HUES6 (cell line): ENCODE measurements at regions not wholly inside any gene's neighbourhood (a gene's known extent, or its start where the extent isn't known, plus 50 kb on each side); places are given as distances from the start of the nearest gene placed in this dataset.
"Not testable (repeated sequence)": the region's sequence is repeated elsewhere in the genome, so short reads cannot be mapped to it uniquely, and the experiment has no call there.

Experiments
- H3K27ac ChIP-seq: 2 replicates; pipeline ENCODE4 v1.7.0; 2013; ENCODE audit warnings: low read depth, mild to moderate bottlenecking, low read length, inconsistent platforms
- H3K27me3 ChIP-seq: 2 replicates; pipeline ENCODE4 v1.6.1; 2013; ENCODE audit warnings: low read length; ENCODE audit not compliant: control insufficient read depth, insufficient read depth
- H3K36me3 ChIP-seq: 2 replicates; pipeline ENCODE4 v1.6.1; 2013; ENCODE audit warnings: low read length; ENCODE audit not compliant: control insufficient read depth, insufficient read depth
- H3K4me1 ChIP-seq: 2 replicates; pipeline ENCODE4 v1.6.1; 2013; ENCODE audit warnings: low read length; ENCODE audit not compliant: control insufficient read depth, insufficient read depth
- H3K4me3 ChIP-seq: 2 replicates; pipeline ENCODE4 v1.5.1; 2013; ENCODE audit warnings: low read depth, low read length
- H3K9ac ChIP-seq: one replicate; pipeline ENCODE4 v1.6.1; 2013; ENCODE audit warnings: mild to moderate bottlenecking, low read length
- H3K9me3 ChIP-seq: 2 replicates; pipeline ENCODE4 v1.6.1; 2013; ENCODE audit warnings: low read depth, low read length; ENCODE audit not compliant: control insufficient read depth, insufficient read depth

DNA sequence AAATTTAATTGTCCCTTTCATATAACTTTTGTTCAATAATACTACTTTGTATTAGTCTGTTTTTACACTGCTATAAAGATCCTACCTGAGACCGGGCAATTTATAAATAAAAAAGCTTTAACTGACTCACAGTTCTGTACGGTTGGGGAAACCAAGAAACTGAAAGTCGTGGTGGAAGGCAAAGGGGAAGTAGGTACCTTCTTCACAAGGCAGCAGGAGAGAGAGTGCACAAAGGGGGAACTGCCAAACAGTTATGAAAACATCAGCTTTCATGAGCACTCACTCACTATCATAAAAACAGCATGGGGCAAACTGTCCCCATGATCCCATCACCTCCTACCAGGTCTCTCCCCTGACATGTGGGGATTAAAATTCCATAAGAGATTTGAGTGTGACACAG lies 1069.0 kb downstream of the FSCB start:
- H3K9ac ChIP-seq: no peak overlapping the region
- no peak overlapping the region for H3K4me3 ChIP-seq
- H3K4me1 ChIP-seq: no peaks in the 10 kb centered on the region
- no peaks in the 10 kb centered on the region for H3K27me3 ChIP-seq
- H3K27ac ChIP-seq: no peak overlapping the region
- no peaks in the 10 kb centered on the region for H3K36me3 ChIP-seq
- H3K9me3 ChIP-seq: no peaks in the 10 kb centered on the region

- Histone ChIP-seq H3K27ac (no peak overlapping the region), H3K27me3 (no peaks in the 10 kb centered on the region), H3K4me1 (no peaks in the 10 kb centered on the region), H3K36me3 (no peaks in the 10 kb centered on the region), H3K9ac (no peak overlapping the region), H3K9me3 (no peaks in the 10 kb centered on the region; the same call in 1 of the 2 replicates), H3K4me3 (no peak overlapping the region)
Observed at GRCh38 chr14:43418324-43418723, 1088.8 kb downstream of the FSCB start.

GRCh38 chr14:43413084-43413483 lies 1094.0 kb downstream of the FSCB start:
- Histone ChIP-seq H3K27me3 (no peaks in the 10 kb centered on the region), H3K9me3 (no peaks in the 10 kb centered on the region; the same call in 1 of the 2 replicates), H3K4me3 (no peak overlapping the region), H3K27ac (no peak overlapping the region), H3K4me1 (no peaks in the 10 kb centered on the region), H3K36me3 (no peaks in the 10 kb centered on the region), H3K9ac (no peak overlapping the region)

DNA sequence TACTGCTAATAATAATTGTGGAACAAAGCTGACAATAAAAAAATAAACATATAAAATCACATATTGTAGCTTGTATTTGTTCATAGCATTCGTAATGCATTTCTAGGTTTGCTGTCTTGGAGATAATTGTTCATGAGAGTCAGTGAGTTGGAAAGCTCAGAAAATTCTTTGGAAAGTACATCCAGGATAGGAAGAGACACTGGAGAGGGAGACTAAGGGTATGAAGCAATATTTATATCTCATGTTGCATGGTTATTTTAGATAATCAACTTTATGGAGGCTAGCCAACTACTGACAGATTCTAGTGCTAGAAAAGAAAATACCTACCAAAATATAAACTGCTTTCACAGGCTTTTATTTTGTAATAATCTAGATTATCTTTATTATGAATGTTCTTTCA lies 1095.2 kb downstream of the FSCB start:
- Histone ChIP-seq H3K9me3 (no peaks in the 10 kb centered on the region), H3K4me1 (no peaks in the 10 kb centered on the region), H3K27me3 (no peaks in the 10 kb centered on the region), H3K9ac (no peak overlapping the region), H3K27ac (no peak overlapping the region), H3K36me3 (no peaks in the 10 kb centered on the region), H3K4me3 (no peak overlapping the region)

DNA sequence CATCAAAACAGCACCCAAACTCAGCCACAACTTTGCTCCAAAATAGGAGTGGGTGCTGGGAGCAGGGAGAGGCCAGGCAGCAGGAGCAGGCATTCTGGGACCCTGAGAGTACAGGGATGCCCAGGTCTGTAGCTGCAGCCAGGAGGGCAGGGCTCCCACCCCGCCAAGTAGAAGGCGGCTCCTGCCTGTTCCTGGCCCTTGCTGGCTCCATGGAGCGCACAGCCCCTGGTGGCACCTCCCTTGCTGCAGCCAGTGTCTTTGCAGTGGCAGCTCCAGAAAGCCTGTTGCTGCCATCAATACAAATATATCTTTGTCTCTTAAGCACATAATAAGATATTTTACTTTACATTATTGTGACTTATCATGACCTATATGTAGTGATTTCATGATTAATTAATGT lies 1096.5 kb downstream of the FSCB start:
- Histone ChIP-seq H3K27ac (no peak overlapping the region), H3K36me3 (no peaks in the 10 kb centered on the region)

GRCh38 chr14:43408472-43408871 lies 1098.6 kb downstream of the FSCB start:
- Histone ChIP-seq H3K4me1 (no peaks in the 10 kb centered on the region), H3K9me3 (no peaks in the 10 kb centered on the region), H3K36me3 (no peaks in the 10 kb centered on the region), H3K27me3 (no peaks in the 10 kb centered on the region), H3K27ac (no peak overlapping the region), H3K4me3 (no peak overlapping the region), H3K9ac (no peak overlapping the region)

More for the DNA sequence above, 1096.5 kb downstream of the FSCB start:
- H3K27me3 ChIP-seq: no peaks in the 10 kb centered on the region
- no peak overlapping the region for H3K9ac ChIP-seq
- H3K4me3 ChIP-seq: no peak overlapping the region
- no peaks in the 10 kb centered on the region for H3K9me3 ChIP-seq
- no peaks in the 10 kb centered on the region for H3K4me1 ChIP-seq

DNA sequence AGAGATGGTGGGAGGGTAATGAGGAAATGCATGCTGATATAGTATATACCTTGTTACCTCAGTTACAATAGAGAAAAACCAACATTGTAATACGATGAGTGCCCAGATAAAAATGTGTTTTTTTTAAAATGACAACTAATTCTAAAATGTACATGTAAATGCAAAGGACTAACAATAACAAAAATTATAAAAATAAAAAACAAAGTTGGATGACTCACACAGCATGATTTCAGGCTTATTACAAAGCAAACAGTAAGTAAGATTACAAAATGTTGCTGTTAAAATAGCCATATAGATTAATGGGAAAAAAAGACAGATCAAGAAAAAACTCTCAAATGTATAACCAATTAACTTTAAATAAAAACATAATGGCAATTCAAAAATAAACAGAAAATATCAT lies 1099.4 kb downstream of the FSCB start:
- H3K4me1 ChIP-seq: no peaks in the 10 kb centered on the region
- H3K27ac ChIP-seq: no peak overlapping the region
- no peak overlapping the region for H3K4me3 ChIP-seq
- no peaks in the 10 kb centered on the region for H3K9me3 ChIP-seq
- no peak overlapping the region for H3K9ac ChIP-seq
- no peaks in the 10 kb centered on the region for H3K27me3 ChIP-seq
- no peaks in the 10 kb centered on the region for H3K36me3 ChIP-seq

DNA sequence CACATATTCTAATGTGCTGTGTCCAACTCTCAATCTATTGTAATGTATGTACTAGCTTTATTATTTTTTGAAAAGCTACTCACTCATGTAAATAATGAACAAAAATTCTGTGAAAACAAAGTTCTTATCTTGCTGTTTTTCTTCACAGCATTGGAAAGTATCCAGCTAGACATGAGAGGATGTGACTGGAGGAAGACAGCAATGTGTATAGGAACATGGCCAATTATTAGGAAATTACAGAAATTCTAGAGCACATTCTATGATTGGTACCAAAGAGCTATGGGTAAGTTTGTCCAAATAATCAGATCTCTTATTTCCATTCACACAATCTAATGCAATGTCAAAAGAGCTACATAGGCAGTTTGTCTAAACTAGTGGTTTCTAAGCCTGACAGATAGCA lies 1100.2 kb downstream of the FSCB start:
- no peaks in the 10 kb centered on the region for H3K36me3 ChIP-seq
- H3K27me3 ChIP-seq: no peaks in the 10 kb centered on the region
- no peaks in the 10 kb centered on the region for H3K4me1 ChIP-seq
- H3K9me3 ChIP-seq: no peaks in the 10 kb centered on the region
- no peak overlapping the region for H3K27ac ChIP-seq
- no peak overlapping the region for H3K4me3 ChIP-seq
- H3K9ac ChIP-seq: no peak overlapping the region

DNA sequence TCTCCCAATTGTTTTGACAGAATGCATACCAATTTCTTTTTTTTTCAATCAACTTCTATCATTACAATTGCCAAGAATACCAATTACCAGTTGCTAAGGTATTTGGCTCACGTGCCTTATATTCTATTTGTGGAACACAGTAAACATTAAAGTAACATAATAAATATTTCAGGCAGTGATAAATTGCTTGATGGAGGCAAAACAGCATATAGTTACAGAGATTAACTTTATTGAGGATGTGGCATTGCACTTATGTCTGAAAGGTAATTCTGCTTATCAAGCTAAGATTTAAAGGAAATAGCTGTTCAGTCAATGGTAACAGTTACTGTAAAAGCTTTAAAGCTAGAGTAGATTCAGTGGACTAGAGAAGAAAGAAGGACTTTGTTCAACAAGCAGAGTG lies 1107.8 kb downstream of the FSCB start:
- Histone ChIP-seq H3K27ac (no peak overlapping the region), H3K4me3 (no peak overlapping the region), H3K27me3 (no peaks in the 10 kb centered on the region), H3K36me3 (no peaks in the 10 kb centered on the region), H3K9me3 (no peaks in the 10 kb centered on the region), H3K4me1 (no peaks in the 10 kb centered on the region), H3K9ac (no peak overlapping the region)

DNA sequence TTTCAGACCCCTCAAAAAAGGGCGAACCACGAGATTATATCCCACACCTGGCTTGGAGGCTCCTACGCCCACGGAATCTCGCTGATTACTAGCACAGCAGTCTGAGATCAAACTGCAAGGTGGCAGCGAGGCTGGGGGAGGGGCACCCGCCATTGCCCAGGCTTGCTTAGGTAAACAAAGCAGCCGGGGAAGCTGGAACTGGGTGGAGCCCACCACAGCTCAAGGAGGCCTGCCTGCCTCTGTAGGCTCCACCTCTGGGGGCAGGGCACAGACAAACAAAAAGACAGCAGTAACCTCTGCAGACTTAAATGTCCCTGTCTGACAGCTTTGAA lies 1136.6 kb downstream of the FSCB start:
- H3K36me3 ChIP-seq, H3K4me1 ChIP-seq, H3K9me3 ChIP-seq, H3K27me3 ChIP-seq, H3K27ac ChIP-seq: not testable (repeated sequence)
- peak overlapping the region; percentile 67 for H3K9ac ChIP-seq
- peak overlapping the region; percentile 38; the same call in 1 of the 2 replicates for H3K4me3 ChIP-seq

GRCh38 chr14:43369710-43370564 lies 1137.1 kb downstream of the FSCB start:
- Histone ChIP-seq H3K9ac (peak overlapping the region; percentile 67), H3K36me3 (no peaks in the 10 kb centered on the region), H3K4me1 (no peaks in the 10 kb centered on the region), H3K4me3 (peak overlapping the region; percentile 38; the same call in 1 of the 2 replicates), H3K27me3 (no peaks in the 10 kb centered on the region), H3K9me3 (no peaks in the 10 kb centered on the region), H3K27ac (no peak overlapping the region)
